Kidney epithelial cell (primary cell): ENCODE measurements at regions not wholly inside any gene's neighbourhood (a gene's known extent, or its start where the extent isn't known, plus 50 kb on each side); places are given as distances from the start of the nearest gene placed in this dataset.

Experiments used
- DNase-seq: peaks from one replicate; pipeline ENCODE4 v3.0.0-alpha.2; 2010; ENCODE audit warnings: low read depth
- H3K27me3 ChIP-seq: 2 replicates; pipeline ENCODE4 v1.6.0; 2011; ENCODE audit warnings: low read length; ENCODE audit not compliant: control insufficient read depth, insufficient read depth
- H3K36me3 ChIP-seq: 2 replicates; pipeline ENCODE4 v1.5.1; 2011; ENCODE audit warnings: low read length; ENCODE audit not compliant: control insufficient read depth, insufficient read depth
- H3K4me3 ChIP-seq: 2 replicates; pipeline ENCODE4 v1.5.1; 2011; ENCODE audit warnings: low read depth, mild to moderate bottlenecking, control low read depth, low read length
- CTCF ChIP-seq: IDR thresholded peaks from 2 replicates; pipeline ENCODE4 v1.5.1; 2011; ENCODE audit warnings: mild to moderate bottlenecking, moderate library complexity, low read length, control low read depth, inconsistent platforms; ENCODE audit not compliant: insufficient read depth, poor library complexity, severe bottlenecking

GRCh38 chr4:158079661-158080060, 93.2 kb downstream of the GASK1B start:
- DNase-seq, result no peak
- TF ChIP-seq CTCF, result no peak
- H3K27me3 ChIP-seq, result no peaks in the 10 kb centered on the region
- no peaks in the 10 kb centered on the region for H3K36me3 ChIP-seq
- no peak overlapping the region for H3K4me3 ChIP-seq

GRCh38 chr4:158077835-158078234, 95.0 kb downstream of the GASK1B start:
- no peaks in the 10 kb centered on the region for H3K36me3 ChIP-seq
- H3K27me3 ChIP-seq, result no peaks in the 10 kb centered on the region
- no peak for DNase-seq
- H3K4me3 ChIP-seq, result no peak overlapping the region
- TF ChIP-seq CTCF, result no peak

DNA sequence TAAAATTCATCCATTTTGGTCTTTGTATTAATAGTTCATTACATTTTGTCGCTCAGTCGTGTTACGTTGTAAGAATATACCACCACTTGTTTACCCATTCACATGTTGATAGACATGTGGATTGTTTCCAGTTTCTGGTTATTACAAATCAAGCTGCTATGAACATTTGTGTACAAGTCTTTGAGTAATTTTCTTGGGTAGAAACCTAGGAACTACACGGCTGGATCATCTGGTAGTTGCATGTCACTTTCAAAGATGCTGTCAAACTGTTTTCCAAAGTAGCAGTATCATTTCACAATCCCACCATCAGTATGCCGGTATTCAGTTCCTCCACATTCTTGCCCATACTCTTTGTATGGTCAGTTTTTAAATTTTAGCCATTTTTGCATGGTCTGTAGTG, 98.0 kb downstream of the GASK1B start:
- no peaks in the 10 kb centered on the region for H3K36me3 ChIP-seq
- DNase-seq, result no peak
- TF ChIP-seq CTCF, result no peak
- no peak overlapping the region for H3K4me3 ChIP-seq
- H3K27me3 ChIP-seq, result no peaks in the 10 kb centered on the region

GRCh38 chr4:158071931-158072330, 100.9 kb downstream of the GASK1B start:
- Histone ChIP-seq H3K36me3 (no peaks in the 10 kb centered on the region), H3K4me3 (no peak overlapping the region), H3K27me3 (no peaks in the 10 kb centered on the region)
- DNase-seq, result no peak
- TF ChIP-seq CTCF, result no peak

DNA sequence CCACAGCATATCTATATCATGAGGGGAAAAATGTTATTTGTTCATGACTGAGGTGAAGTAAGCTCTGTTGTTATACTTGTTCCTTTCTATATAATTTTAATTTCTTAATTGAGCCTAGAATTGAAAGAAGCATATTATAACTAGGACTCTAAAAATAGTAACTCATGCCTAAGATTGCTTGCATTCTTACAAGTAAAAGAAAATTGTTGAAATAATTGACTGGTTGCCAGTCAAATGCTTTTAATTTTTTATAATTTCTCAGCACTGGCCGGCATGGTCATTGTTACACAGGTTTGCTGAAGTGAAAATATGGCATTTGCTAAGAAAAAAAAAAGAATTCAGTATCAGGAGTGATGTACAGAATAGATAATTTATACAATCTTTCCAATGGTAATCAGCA, 104.8 kb downstream of the GASK1B start:
- no peaks in the 10 kb centered on the region for H3K36me3 ChIP-seq
- TF ChIP-seq CTCF, result no peak
- DNase-seq, result no peak

DNA sequence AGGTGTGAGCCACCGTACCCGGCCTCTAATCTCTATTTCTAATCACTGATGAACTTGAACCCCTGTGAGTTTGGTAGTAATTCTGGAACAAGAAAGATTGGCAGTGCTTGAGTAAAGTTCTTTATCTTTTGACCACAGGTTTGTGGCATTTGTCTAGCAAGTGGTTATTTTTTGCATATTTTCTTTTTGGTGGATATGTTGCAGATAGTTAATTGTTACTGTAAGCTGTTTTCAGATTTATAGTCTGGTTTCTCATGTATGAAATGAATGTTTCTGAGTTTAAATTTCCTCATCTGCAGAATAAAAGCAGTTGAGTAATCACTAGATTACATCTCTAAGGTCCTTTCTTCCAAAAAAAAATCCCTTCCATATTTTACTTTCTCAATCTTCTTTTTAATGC, 105.2 kb downstream of the GASK1B start:
- TF ChIP-seq CTCF, result no peak
- no peak for DNase-seq
- Histone ChIP-seq H3K4me3 (no peak overlapping the region), H3K27me3 (no peaks in the 10 kb centered on the region), H3K36me3 (no peaks in the 10 kb centered on the region)

More for the DNA sequence above, 104.8 kb downstream of the GASK1B start:
- H3K27me3 ChIP-seq, result no peaks in the 10 kb centered on the region
- no peak overlapping the region for H3K4me3 ChIP-seq
